ENCODE measurements at regions not wholly inside any gene's neighbourhood (a gene's known extent, or its start where the extent isn't known, plus 50 kb on each side); places are given as distances from the start of the nearest gene placed in this dataset.

DNA sequence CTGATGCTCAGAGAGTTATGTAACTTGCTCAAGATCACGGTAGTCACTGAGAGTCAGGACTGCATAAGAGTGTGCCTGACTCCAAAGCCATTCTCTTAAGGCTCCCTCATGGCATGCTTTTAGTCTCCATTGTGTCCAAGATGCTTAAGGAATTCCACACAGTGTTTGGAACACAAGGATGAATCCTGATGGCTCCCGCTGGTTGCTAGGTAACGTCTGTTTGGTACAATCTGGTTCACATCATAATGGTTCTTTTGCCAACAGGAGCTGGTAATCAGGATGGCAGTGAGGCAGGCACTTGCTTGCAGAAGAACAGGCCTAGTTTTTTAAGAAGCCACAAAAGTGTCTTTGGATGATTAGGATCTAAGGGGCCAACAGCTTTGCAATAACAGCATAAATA is 436.5 kb upstream of the DAB1 start:
- no peak for TF ChIP-seq CTCF (IDR thresholded peaks at IDR 0.05)
- no peak for TF ChIP-seq POLR2A (IDR thresholded peaks at IDR 0.05)
